Upper lobe of left lung (tissue), 4 donors: ENCODE measurements at regions not wholly inside any gene's neighbourhood (a gene's known extent, or its start where the extent isn't known, plus 50 kb on each side); places are given as distances from the start of the nearest gene placed in this dataset.

ENCODE experiments used
- CTCF ChIP-seq, 6 experiments: fragments of 450-650 bp in 4 of 6; fragments of 200-600 bp in 2 of 6; sonication (generic) in 2 of 6; IDR thresholded peaks; one replicate each; pipeline ENCODE4 v1.5.1; 2016 to 2019; ENCODE audit warnings: antibody characterized with exemption in 6 of 6
- POLR2AphosphoS5 ChIP-seq, 2 donors: sonication (generic); formaldehyde crosslinking; IDR thresholded peaks; one replicate each; pipeline ENCODE4 v1.5.1; 2017; ENCODE audit warnings: antibody characterized with exemption in 2 of 2

- TF ChIP-seq POLR2AphosphoS5 (IDR thresholded peaks at IDR 0.05) (no peak), CTCF (IDR thresholded peaks at IDR 0.05) (no peak)
Measured at GRCh38 chr12:28681980-28682379, 467.1 kb upstream of the FAR2 start.
